HEK293T (cell line): ENCODE measurements at regions not wholly inside any gene's neighbourhood (a gene's known extent, or its start where the extent isn't known, plus 50 kb on each side); places are given as distances from the start of the nearest gene placed in this dataset.

Experiments
- BHLHE40 ChIP-seq: fragments of 450-650 bp; IDR thresholded peaks from 2 replicates; pipeline ENCODE4 v1.6.1; 2016; ENCODE audit warnings: mild to moderate bottlenecking, moderate library complexity, borderline replicate concordance
- ELF4 ChIP-seq: fragments of 450-650 bp; IDR thresholded peaks from 2 replicates; pipeline ENCODE4 v1.6.1; 2017; ENCODE audit warnings: antibody characterized with exemption
- FOXA1 ChIP-seq: fragments of 450-650 bp; IDR thresholded peaks from 2 replicates; pipeline ENCODE4 v1.6.1; 2016; ENCODE audit warnings: mild to moderate bottlenecking
- FOXM1 ChIP-seq: fragments of 450-650 bp; IDR thresholded peaks from 2 replicates; pipeline ENCODE4 v1.6.1; 2017; ENCODE audit warnings: mild to moderate bottlenecking, borderline replicate concordance
- L3MBTL2 ChIP-seq: fragments of 450-650 bp; conservative IDR thresholded peaks from 2 replicates; pipeline ENCODE4 v1.6.1; 2016; ENCODE audit warnings: mild to moderate bottlenecking
- LEF1 ChIP-seq: fragments of 450-650 bp; IDR thresholded peaks from 2 replicates; pipeline ENCODE4 v1.6.1; 2017; ENCODE audit warnings: mild to moderate bottlenecking, borderline replicate concordance
- PKNOX1 ChIP-seq: fragments of 450-650 bp; IDR thresholded peaks from 2 replicates; pipeline ENCODE4 v1.6.1; 2016
- SP1 ChIP-seq: fragments of 450-650 bp; IDR thresholded peaks from 2 replicates; pipeline ENCODE4 v1.6.1; 2017
- SUZ12 ChIP-seq: fragments of 450-650 bp; IDR thresholded peaks from 2 replicates; pipeline ENCODE4 v1.6.1; 2016; ENCODE audit warnings: mild to moderate bottlenecking
- ZNF384 ChIP-seq: fragments of 450-650 bp; IDR thresholded peaks from 2 replicates; pipeline ENCODE4 v1.6.1; 2016

- TF ChIP-seq FOXA1 = no peak
- no peak for TF ChIP-seq PKNOX1
- no peak for TF ChIP-seq SUZ12
- TF ChIP-seq SP1 = no peak
- no peak for TF ChIP-seq ZNF384
- TF ChIP-seq BHLHE40 = no peak
- no peak for TF ChIP-seq L3MBTL2
- no peak for TF ChIP-seq ELF4
- TF ChIP-seq FOXM1 = no peak
- no peak for TF ChIP-seq LEF1
These were observed 61.6 kb upstream of the KIT start for GRCh38 chr4:54596201-54596600.
